ENCODE measurements at regions not wholly inside any gene's neighbourhood (a gene's known extent, or its start where the extent isn't known, plus 50 kb on each side); places are given as distances from the start of the nearest gene placed in this dataset.

GRCh38 chr9:79154806-79155205 is 417.0 kb upstream of the TLE4 start:
- Histone ChIP-seq H3K27me3 (ENCODE audit: low read depth, low read length) (no peaks in the 10 kb centered on the region), H3K4me3 (ENCODE audit: low read length) (no peak overlapping the region), H3K4me2 (ENCODE audit: low read length) (no peak overlapping the region), H3K9me3 (ENCODE audit: insufficient read depth, low read length) (no peaks in the 10 kb centered on the region), H3K9ac (ENCODE audit: low read length) (no peak overlapping the region), H4K20me1 (ENCODE audit: insufficient read depth, low read length) (no peaks in the 10 kb centered on the region), H2AFZ (ENCODE audit: low read depth, low read length) (no peak overlapping the region), H3K27ac (ENCODE audit: low read length) (no peak overlapping the region), H3K36me3 (replicated peaks; ENCODE audit: low read depth, low read length) (no peaks in the 10 kb centered on the region), H3K4me1 (ENCODE audit: low read length) (peaks cover 3% of the 10 kb centered on the region), H3K79me2 (ENCODE audit: low read length) (no peaks in the 10 kb centered on the region)
- TF ChIP-seq CTCF (IDR thresholded peaks at IDR 0.05; ENCODE audit: low read depth, low read length) (no peak), EZH2phosphoT487 (IDR thresholded peaks at IDR 0.05; ENCODE audit: low read depth) (no peak)

GRCh38 chr9:79155308-79155707 is 416.5 kb upstream of the TLE4 start:
- H3K9me3 ChIP-seq (ENCODE audit: insufficient read depth, low read length) = no peaks in the 10 kb centered on the region
- no peaks in the 10 kb centered on the region; the same call in 1 of the 2 replicates for H3K27me3 ChIP-seq (ENCODE audit: low read depth, low read length)
- H4K20me1 ChIP-seq (ENCODE audit: insufficient read depth, low read length) = no peaks in the 10 kb centered on the region
- H2AFZ ChIP-seq (ENCODE audit: low read depth, low read length) = no peak overlapping the region
- H3K27ac ChIP-seq (ENCODE audit: low read length) = no peak overlapping the region
- H3K4me3 ChIP-seq (ENCODE audit: low read length) = no peak overlapping the region
- H3K79me2 ChIP-seq (ENCODE audit: low read length) = no peaks in the 10 kb centered on the region
- no peak overlapping the region for H3K9ac ChIP-seq (ENCODE audit: low read length)
- H3K36me3 ChIP-seq (replicated peaks; ENCODE audit: low read depth, low read length) = no peaks in the 10 kb centered on the region
- no peak overlapping the region for H3K4me2 ChIP-seq (ENCODE audit: low read length)
- TF ChIP-seq CTCF (IDR thresholded peaks at IDR 0.05; ENCODE audit: low read depth, low read length) = no peak
- no peak for TF ChIP-seq EZH2phosphoT487 (IDR thresholded peaks at IDR 0.05; ENCODE audit: low read depth)
- H3K4me1 ChIP-seq (ENCODE audit: low read length) = no peaks in the 10 kb centered on the region

- Histone ChIP-seq H3K4me1 (ENCODE audit: low read length) (peaks cover 5% of the 10 kb centered on the region), H3K4me2 (ENCODE audit: low read length) (no peak overlapping the region), H3K9me3 (ENCODE audit: insufficient read depth, low read length) (no peaks in the 10 kb centered on the region), H3K4me3 (ENCODE audit: low read length) (no peak overlapping the region), H4K20me1 (ENCODE audit: insufficient read depth, low read length) (no peaks in the 10 kb centered on the region), H3K27me3 (ENCODE audit: low read depth, low read length) (no peaks in the 10 kb centered on the region; the same call in 1 of the 2 replicates), H3K27ac (ENCODE audit: low read length) (no peak overlapping the region), H2AFZ (ENCODE audit: low read depth, low read length) (no peak overlapping the region), H3K9ac (ENCODE audit: low read length) (no peak overlapping the region), H3K36me3 (replicated peaks; ENCODE audit: low read depth, low read length) (no peaks in the 10 kb centered on the region), H3K79me2 (ENCODE audit: low read length) (no peaks in the 10 kb centered on the region)
- TF ChIP-seq EZH2phosphoT487 (IDR thresholded peaks at IDR 0.05; ENCODE audit: low read depth) = no peak
- TF ChIP-seq CTCF (IDR thresholded peaks at IDR 0.05; ENCODE audit: low read depth, low read length) = no peak
Measured at GRCh38 chr9:79163544-79163943, 408.2 kb upstream of the TLE4 start.

- Histone ChIP-seq H3K9ac (ENCODE audit: low read length) (no peak overlapping the region), H2AFZ (ENCODE audit: low read depth, low read length) (no peak overlapping the region), H3K4me3 (ENCODE audit: low read length) (no peak overlapping the region), H3K36me3 (replicated peaks; ENCODE audit: low read depth, low read length) (no peaks in the 10 kb centered on the region), H3K4me1 (ENCODE audit: low read length) (peaks cover 5% of the 10 kb centered on the region), H3K9me3 (ENCODE audit: insufficient read depth, low read length) (no peaks in the 10 kb centered on the region), H3K4me2 (ENCODE audit: low read length) (no peak overlapping the region), H4K20me1 (ENCODE audit: insufficient read depth, low read length) (no peaks in the 10 kb centered on the region), H3K79me2 (ENCODE audit: low read length) (no peaks in the 10 kb centered on the region), H3K27ac (ENCODE audit: low read length) (no peak overlapping the region), H3K27me3 (ENCODE audit: low read depth, low read length) (no peaks in the 10 kb centered on the region; the same call in 1 of the 2 replicates)
- TF ChIP-seq CTCF (IDR thresholded peaks at IDR 0.05; ENCODE audit: low read depth, low read length) = no peak
- TF ChIP-seq EZH2phosphoT487 (IDR thresholded peaks at IDR 0.05; ENCODE audit: low read depth) = no peak
Measured at GRCh38 chr9:79164406-79164805, 407.4 kb upstream of the TLE4 start.
